ENCODE measurements at regions not wholly inside any gene's neighbourhood (a gene's known extent, or its start where the extent isn't known, plus 50 kb on each side); places are given as distances from the start of the nearest gene placed in this dataset.

- no TSS peak for BruUV-seq (replicated peaks)
- H3K4me3 ChIP-seq (ENCODE audit: low read depth, low read length), result no peak overlapping the region
- POLR2A ChIA-PET, result no interaction called here
- no peaks in the 10 kb centered on the region for H3K4me1 ChIP-seq
- H3K4me1 Mint-ChIP-seq (ENCODE audit: low read depth, unreplicated experiment), result no peaks in the 10 kb centered on the region
- H3K9me3 Mint-ChIP-seq (ENCODE audit: unreplicated experiment), result no peaks in the 10 kb centered on the region
- CTCF ChIA-PET, result no interaction called here
- no peak for DNase-seq
- no peaks in the 10 kb centered on the region for H3K9me3 ChIP-seq
- H3K27me3 Mint-ChIP-seq (ENCODE audit: insufficient read depth, unreplicated experiment), result peaks cover 27% of the 10 kb centered on the region
- H3K27ac Mint-ChIP-seq (ENCODE audit: unreplicated experiment), result no peak overlapping the region
- H3K36me3 Mint-ChIP-seq (ENCODE audit: insufficient read depth, unreplicated experiment), result no peaks in the 10 kb centered on the region
- no peaks in the 10 kb centered on the region; the same call in 1 of the 2 replicates for H3K27me3 ChIP-seq (replicated peaks; ENCODE audit: control insufficient read depth, insufficient read depth, low read length)
- intact Hi-C loops (cut with micrococcal nuclease; ENCODE audit: unreplicated experiment), result no loop called here
- no peak overlapping the region for H3K4me3 Mint-ChIP-seq (ENCODE audit: unreplicated experiment)
- H3K36me3 ChIP-seq (ENCODE audit: control insufficient read depth, insufficient read depth, low read length), result no peaks in the 10 kb centered on the region
- no peak for TF ChIP-seq CTCF (IDR thresholded peaks at IDR 0.05; ENCODE audit: insufficient read depth in 1 of 2, low read depth in 1 of 2, low read length in 1 of 2, severe bottlenecking in 1 of 2, unreplicated experiment in 1 of 2)
These were observed 256.4 kb upstream of the THRB start for GRCh38 chr3:24751020-24751419.

GRCh38 chr3:24756101-24756888 is 261.6 kb upstream of the THRB start:
- intact Hi-C loops (cut with micrococcal nuclease; ENCODE audit: unreplicated experiment), result no loop called here
- no peak overlapping the region for H3K4me3 ChIP-seq (ENCODE audit: low read depth, low read length)
- H3K4me1 ChIP-seq, result no peaks in the 10 kb centered on the region
- H3K27me3 Mint-ChIP-seq (ENCODE audit: insufficient read depth, unreplicated experiment), result peaks cover 24% of the 10 kb centered on the region
- no peaks in the 10 kb centered on the region; the same call in 1 of the 2 replicates for H3K27me3 ChIP-seq (replicated peaks; ENCODE audit: control insufficient read depth, insufficient read depth, low read length)
- no peaks in the 10 kb centered on the region for H3K9me3 Mint-ChIP-seq (ENCODE audit: unreplicated experiment)
- H3K4me1 Mint-ChIP-seq (ENCODE audit: low read depth, unreplicated experiment), result no peaks in the 10 kb centered on the region
- H3K4me3 Mint-ChIP-seq (ENCODE audit: unreplicated experiment), result no peak overlapping the region
- BruUV-seq (replicated peaks), result no TSS peak
- H3K36me3 ChIP-seq (ENCODE audit: control insufficient read depth, insufficient read depth, low read length), result no peaks in the 10 kb centered on the region
- no peak for TF ChIP-seq CTCF (IDR thresholded peaks at IDR 0.05; ENCODE audit: insufficient read depth in 1 of 2, low read depth in 1 of 2, low read length in 1 of 2, severe bottlenecking in 1 of 2, unreplicated experiment in 1 of 2)
- DNase-seq, result no peak
- ChIA-PET CTCF (no interaction called here), POLR2A (no interaction called here)
- H3K27ac Mint-ChIP-seq (ENCODE audit: unreplicated experiment), result no peak overlapping the region
- H3K36me3 Mint-ChIP-seq (ENCODE audit: insufficient read depth, unreplicated experiment), result no peaks in the 10 kb centered on the region
- H3K9me3 ChIP-seq, result no peaks in the 10 kb centered on the region

GRCh38 chr3:24763393-24763792 is 268.7 kb upstream of the THRB start:
- no peak for TF ChIP-seq CTCF (IDR thresholded peaks at IDR 0.05; ENCODE audit: insufficient read depth in 1 of 2, low read depth in 1 of 2, low read length in 1 of 2, severe bottlenecking in 1 of 2, unreplicated experiment in 1 of 2)
- no peaks in the 10 kb centered on the region for H3K36me3 Mint-ChIP-seq (ENCODE audit: insufficient read depth, unreplicated experiment)
- Histone ChIP-seq H3K4me3 (ENCODE audit: low read depth, low read length) (no peak overlapping the region), H3K4me1 (no peaks in the 10 kb centered on the region), H3K36me3 (ENCODE audit: control insufficient read depth, insufficient read depth, low read length) (no peaks in the 10 kb centered on the region), H3K27me3 (replicated peaks; ENCODE audit: control insufficient read depth, insufficient read depth, low read length) (no peaks in the 10 kb centered on the region), H3K9me3 (no peaks in the 10 kb centered on the region)
- peaks cover 9% of the 10 kb centered on the region for H3K9me3 Mint-ChIP-seq (ENCODE audit: unreplicated experiment)
- CTCF ChIA-PET, result no interaction called here
- H3K27me3 Mint-ChIP-seq (ENCODE audit: insufficient read depth, unreplicated experiment), result peaks cover 11% of the 10 kb centered on the region
- DNase-seq, result no peak
- no TSS peak for BruUV-seq (replicated peaks)
- POLR2A ChIA-PET, result interaction anchor here (0.6 kb wide), 1 partner anchor 18 kb away, joined by 5 read pairs; no protein-coding TSS in a partner anchor
- no peak overlapping the region for H3K27ac Mint-ChIP-seq (ENCODE audit: unreplicated experiment)
- no peak overlapping the region for H3K4me3 Mint-ChIP-seq (ENCODE audit: unreplicated experiment)
- intact Hi-C loops (cut with micrococcal nuclease; ENCODE audit: unreplicated experiment), result no loop called here
- no peaks in the 10 kb centered on the region for H3K4me1 Mint-ChIP-seq (ENCODE audit: low read depth, unreplicated experiment)

All from Caco-2 (cell line).